ENCODE measurements at regions not wholly inside any gene's neighbourhood (a gene's known extent, or its start where the extent isn't known, plus 50 kb on each side); places are given as distances from the start of the nearest gene placed in this dataset.

DNA sequence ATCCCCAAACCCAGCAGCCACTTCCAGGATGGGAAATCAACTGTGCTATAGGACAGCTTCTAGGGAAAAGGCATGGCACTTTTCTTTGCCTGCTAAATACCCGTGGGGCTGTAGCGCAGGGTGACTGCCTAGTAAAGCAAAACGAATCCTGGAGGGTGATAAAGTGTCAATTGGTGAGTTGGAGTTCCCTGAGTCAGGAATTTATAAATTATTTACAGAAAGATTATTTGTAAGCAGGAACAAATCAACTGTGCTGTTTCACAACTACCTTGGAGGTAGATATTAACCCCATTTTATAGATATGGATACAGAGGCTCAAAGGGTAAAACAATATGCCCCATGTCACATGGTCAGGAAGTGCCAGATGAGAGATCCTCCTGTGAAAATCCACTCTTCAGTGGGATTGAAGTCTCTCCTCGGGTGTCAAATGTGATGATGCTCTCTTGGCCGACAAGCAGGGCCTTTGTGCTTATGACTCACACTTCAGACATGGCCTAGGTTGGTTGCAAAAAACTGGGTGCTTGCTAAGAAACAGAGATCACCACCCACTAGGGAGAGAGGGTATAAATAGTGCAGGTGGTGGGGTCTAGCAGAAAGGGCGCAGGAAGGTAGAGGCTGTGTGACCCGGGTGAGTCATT, 383.2 kb upstream of the ZMIZ1 start:
- POLR2A ChIA-PET: no interaction called here
- ATAC-seq (ENCODE audit: low read depth): no peak
- Mint-ChIP-seq H3K27me3 (peaks cover 3% of the 10 kb centered on the region), H3K4me1 (no peaks in the 10 kb centered on the region), H3K9me3 (no peaks in the 10 kb centered on the region), H3K36me3 (no peaks in the 10 kb centered on the region), H3K4me3 (no peak overlapping the region), H3K27ac (no peak overlapping the region)
- DNase-seq: no peak

DNA sequence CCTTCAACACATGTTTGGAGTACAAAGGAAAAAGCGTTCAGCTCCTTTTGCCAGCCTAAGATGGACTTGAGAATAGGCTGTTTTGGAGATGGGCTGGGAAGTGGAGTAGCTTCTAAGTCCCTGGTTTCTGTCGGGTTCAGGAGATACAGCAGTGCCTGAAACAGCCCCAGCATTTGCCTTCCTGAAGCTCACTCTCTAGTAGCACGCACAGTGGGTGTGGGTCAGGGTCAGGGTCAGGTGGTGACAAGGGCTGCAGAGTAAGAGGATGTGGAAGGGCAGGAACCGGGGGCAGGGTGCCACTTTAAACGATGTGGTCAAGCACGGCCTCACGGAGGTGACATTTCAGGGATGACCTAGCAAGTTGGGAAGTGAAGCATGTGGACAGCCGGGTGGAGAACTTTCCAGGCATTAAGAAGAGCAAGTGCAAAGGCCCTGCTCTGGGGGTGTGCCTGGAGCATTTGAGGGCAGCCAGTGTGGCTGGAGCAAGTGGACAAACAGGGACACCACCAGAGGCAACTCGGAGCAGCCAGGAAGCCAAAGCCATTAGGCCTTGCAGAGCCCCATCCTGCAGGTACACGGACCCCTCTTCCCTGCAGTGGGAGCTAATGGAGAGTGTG, 382.2 kb upstream of the ZMIZ1 start:
- H3K36me3 Mint-ChIP-seq: no peaks in the 10 kb centered on the region
- H3K9me3 Mint-ChIP-seq: no peaks in the 10 kb centered on the region
- no peak for DNase-seq
- POLR2A ChIA-PET: no interaction called here
- H3K4me1 Mint-ChIP-seq: no peaks in the 10 kb centered on the region
- no peak overlapping the region for H3K4me3 Mint-ChIP-seq
- no peak for ATAC-seq (ENCODE audit: low read depth)
- H3K27me3 Mint-ChIP-seq: no peaks in the 10 kb centered on the region
- no peak overlapping the region for H3K27ac Mint-ChIP-seq

DNA sequence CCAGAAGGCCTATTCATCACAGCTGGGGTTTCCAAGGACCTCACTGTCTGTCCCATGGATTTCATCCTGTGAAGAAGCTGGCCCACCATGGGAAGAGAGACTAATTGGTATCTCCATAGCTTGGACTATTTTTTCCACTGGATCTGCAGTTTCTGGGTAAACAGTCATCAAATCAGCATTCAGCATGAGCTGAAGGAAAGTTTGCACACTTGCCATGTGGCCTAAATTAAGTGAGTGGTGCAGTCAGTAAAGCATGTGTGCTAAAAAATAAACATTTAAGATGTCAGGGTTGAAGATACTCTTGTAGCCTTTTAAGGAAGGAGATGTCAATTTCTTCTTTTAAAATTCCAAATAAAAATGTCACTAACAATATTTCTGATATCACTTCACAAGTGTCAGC, 381.1 kb upstream of the ZMIZ1 start:
- Mint-ChIP-seq H3K4me3 (no peak overlapping the region), H3K36me3 (no peaks in the 10 kb centered on the region), H3K27ac (no peak overlapping the region), H3K27me3 (no peaks in the 10 kb centered on the region), H3K9me3 (no peaks in the 10 kb centered on the region), H3K4me1 (no peaks in the 10 kb centered on the region)
- POLR2A ChIA-PET: no interaction called here
- ATAC-seq (ENCODE audit: low read depth) (no peak), DNase-seq (no peak)

DNA sequence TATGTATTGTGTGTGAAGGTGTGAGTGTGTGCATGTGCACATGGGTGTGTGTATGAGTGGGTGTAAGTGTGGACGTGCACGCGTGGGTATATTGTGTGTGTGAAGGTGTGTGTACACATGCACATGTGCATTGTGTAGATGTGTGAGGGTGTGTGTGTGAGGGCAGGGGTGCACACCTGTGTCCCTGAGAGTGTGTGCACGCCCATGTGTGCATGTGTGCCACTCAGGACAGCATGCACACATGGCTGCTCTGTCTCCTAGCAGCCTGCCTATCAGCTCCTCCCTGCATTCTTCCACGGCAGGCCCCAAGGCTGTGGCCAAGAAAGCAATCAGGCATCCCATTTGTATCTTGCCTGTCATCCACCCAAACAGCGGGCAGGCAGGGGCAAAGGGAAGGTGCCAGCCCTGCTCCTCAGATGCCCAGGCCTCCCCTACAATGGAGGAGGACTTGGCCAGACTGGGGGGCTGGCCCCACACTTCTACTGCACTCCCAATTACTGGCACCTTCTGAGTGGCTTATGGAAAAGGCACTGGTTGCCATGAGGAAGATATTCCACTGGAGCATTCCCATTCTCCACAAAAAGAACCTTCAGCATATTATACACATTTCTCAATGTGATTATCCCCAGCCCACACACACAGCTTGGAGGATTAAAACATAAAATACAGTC, 380.4 kb upstream of the ZMIZ1 start:
- Mint-ChIP-seq H3K36me3 (no peaks in the 10 kb centered on the region), H3K4me1 (no peaks in the 10 kb centered on the region), H3K9me3 (no peaks in the 10 kb centered on the region), H3K27me3 (no peaks in the 10 kb centered on the region), H3K27ac (no peak overlapping the region), H3K4me3 (no peak overlapping the region)
- ATAC-seq (ENCODE audit: low read depth) (no peak), DNase-seq (no peak)
- POLR2A ChIA-PET: no interaction called here

GRCh38 chr10:78688901-78689583, 379.7 kb upstream of the ZMIZ1 start:
- Mint-ChIP-seq H3K36me3 (no peaks in the 10 kb centered on the region), H3K4me3 (no peak overlapping the region), H3K4me1 (no peaks in the 10 kb centered on the region), H3K27me3 (peaks cover under 1% of the 10 kb centered on the region), H3K9me3 (no peaks in the 10 kb centered on the region), H3K27ac (no peak overlapping the region)
- ATAC-seq (ENCODE audit: low read depth) (no peak), DNase-seq (no peak)
- POLR2A ChIA-PET: no interaction called here

DNA sequence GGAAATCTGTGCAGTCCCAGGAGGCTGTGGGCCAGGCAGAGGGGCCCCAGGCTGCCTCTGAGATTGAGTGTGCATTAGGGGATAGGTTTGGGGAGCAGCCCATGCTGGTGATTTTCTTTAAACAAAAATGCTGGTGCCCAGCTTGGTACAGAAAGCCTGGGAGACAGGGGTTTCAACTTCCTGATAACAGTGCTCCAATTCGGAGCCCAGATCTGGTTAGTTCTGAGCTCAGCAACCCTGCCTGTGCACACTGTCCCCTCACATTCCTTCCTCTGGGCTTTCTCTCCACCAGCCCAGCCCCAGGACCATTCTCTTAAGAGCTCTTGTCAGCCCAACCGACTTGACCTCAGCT, 379.2 kb upstream of the ZMIZ1 start:
- H3K27ac Mint-ChIP-seq: no peak overlapping the region
- H3K4me1 Mint-ChIP-seq: no peaks in the 10 kb centered on the region
- no peak overlapping the region for H3K4me3 Mint-ChIP-seq
- H3K9me3 Mint-ChIP-seq: no peaks in the 10 kb centered on the region
- DNase-seq (no peak), ATAC-seq (ENCODE audit: low read depth) (no peak)
- peaks cover 3% of the 10 kb centered on the region for H3K27me3 Mint-ChIP-seq
- H3K36me3 Mint-ChIP-seq: no peaks in the 10 kb centered on the region
- POLR2A ChIA-PET: no interaction called here

DNA sequence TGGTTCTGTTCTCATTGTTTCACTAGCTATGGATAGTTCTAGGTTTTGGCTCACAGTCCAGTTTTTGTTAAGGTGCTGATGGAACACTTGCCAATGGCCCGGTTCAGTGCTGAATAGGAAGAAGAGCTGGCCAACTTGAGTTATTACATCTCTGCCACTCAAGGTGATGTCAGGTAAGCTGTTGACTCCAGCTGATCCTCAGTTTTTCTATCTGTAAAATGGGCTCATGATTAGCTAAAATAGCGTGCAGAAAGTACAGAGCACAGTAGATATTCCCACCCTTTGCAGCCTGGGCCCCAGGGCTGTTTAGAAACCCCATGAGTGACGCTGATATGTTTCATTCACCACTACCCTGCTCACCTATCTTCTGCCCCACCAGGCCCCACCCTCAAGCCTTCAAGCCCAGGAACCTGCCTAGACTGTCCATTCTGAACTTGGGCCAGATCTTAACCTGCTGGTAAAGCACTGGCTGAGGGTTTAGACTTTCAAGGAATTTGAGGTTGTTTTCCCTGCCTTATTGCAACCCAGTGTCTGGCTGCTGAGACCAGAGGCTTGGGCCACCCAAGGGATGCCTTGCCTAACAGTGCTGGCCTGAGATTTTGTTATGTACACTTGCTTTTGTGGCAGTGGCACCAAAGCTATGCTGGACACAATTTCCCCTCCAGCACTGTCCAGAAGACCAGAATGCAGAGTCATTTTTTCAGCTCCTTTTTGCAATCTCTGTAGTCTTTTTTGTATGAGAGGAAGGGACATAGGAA, 378.2 kb upstream of the ZMIZ1 start:
- Mint-ChIP-seq H3K27me3 (peaks cover 5% of the 10 kb centered on the region), H3K36me3 (no peaks in the 10 kb centered on the region), H3K9me3 (no peaks in the 10 kb centered on the region), H3K4me1 (no peaks in the 10 kb centered on the region), H3K27ac (no peak overlapping the region), H3K4me3 (no peak overlapping the region)
- no peak for DNase-seq
- POLR2A ChIA-PET: no interaction called here
- no peak for ATAC-seq (ENCODE audit: low read depth)

DNA sequence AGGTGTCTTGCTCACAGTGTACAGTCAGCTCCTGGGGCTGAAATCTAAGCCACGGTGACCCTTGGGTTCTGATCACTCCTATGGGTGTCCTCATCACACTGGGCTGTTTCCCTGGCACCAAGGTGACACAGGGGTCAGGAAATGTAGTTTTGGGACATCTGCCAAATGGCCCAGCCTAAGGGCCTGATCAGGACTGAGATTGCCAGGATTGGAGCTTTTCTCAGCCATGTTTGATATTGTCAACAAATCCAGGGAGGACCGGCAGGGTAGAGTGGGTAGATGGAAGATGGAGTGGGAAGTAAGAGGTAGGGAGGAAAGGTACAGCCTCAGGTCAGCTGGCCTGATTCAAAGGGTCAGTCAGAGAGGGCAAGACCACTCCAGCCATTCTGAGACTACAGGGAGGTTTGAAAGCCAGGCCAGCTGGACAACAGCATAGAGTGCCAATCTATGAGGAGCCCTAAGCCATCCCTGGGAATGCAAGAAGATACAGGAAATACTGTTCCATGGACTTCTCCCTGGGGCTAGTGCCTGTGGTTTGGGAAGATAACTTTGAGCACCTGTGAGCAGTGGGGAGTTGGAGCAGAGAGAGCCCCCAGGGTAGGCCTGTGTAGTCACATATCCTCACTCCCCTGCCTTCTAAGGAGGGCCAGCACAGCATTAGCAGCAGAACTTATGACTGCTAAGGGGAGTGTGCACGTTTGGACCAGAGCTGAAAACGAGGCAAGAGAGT, 377.3 kb upstream of the ZMIZ1 start:
- no peak for ATAC-seq (ENCODE audit: low read depth)
- peaks cover 5% of the 10 kb centered on the region for H3K27me3 Mint-ChIP-seq
- no peaks in the 10 kb centered on the region for H3K36me3 Mint-ChIP-seq
- no peaks in the 10 kb centered on the region for H3K4me1 Mint-ChIP-seq
- H3K9me3 Mint-ChIP-seq: no peaks in the 10 kb centered on the region
- no peak overlapping the region for H3K4me3 Mint-ChIP-seq
- no peak overlapping the region for H3K27ac Mint-ChIP-seq
- no peak for DNase-seq
- POLR2A ChIA-PET: no interaction called here

GRCh38 chr10:78692071-78692470, 376.7 kb upstream of the ZMIZ1 start:
- no peaks in the 10 kb centered on the region for H3K9me3 Mint-ChIP-seq
- no peaks in the 10 kb centered on the region for H3K4me1 Mint-ChIP-seq
- ATAC-seq (ENCODE audit: low read depth) (no peak), DNase-seq (no peak)
- H3K27me3 Mint-ChIP-seq: peaks cover 5% of the 10 kb centered on the region
- no peaks in the 10 kb centered on the region for H3K36me3 Mint-ChIP-seq
- H3K27ac Mint-ChIP-seq: no peak overlapping the region
- POLR2A ChIA-PET: no interaction called here
- no peak overlapping the region for H3K4me3 Mint-ChIP-seq

DNA sequence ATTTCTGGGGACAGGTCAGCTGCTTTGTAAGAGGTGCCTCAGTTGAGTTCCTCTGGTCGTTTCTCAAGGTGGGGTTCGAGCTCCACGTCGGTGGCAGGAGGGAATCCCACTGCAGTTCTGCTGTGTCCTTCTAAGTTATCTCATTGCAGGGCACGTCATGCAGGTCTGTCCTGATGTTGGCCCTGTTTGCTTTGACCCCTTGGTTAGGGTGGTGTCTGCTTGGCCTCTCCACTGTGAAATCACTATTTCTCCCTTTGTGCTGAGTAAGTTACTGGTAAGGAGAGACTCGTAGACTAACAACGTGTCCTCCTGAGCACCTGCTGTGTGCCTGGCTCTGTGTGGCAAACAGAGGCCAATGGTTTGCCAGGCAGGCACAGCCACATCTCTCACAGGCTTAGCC, 372.9 kb upstream of the ZMIZ1 start:
- DNase-seq (no peak), ATAC-seq (ENCODE audit: low read depth) (no peak)
- Mint-ChIP-seq H3K4me1 (peaks cover 4% of the 10 kb centered on the region), H3K4me3 (no peak overlapping the region), H3K36me3 (no peaks in the 10 kb centered on the region), H3K27ac (no peak overlapping the region), H3K27me3 (peaks cover 5% of the 10 kb centered on the region), H3K9me3 (no peaks in the 10 kb centered on the region)
- POLR2A ChIA-PET: no interaction called here

- Mint-ChIP-seq H3K27me3 (peaks cover 5% of the 10 kb centered on the region), H3K27ac (no peak overlapping the region), H3K4me3 (no peak overlapping the region), H3K9me3 (no peaks in the 10 kb centered on the region), H3K4me1 (peaks cover 4% of the 10 kb centered on the region), H3K36me3 (no peaks in the 10 kb centered on the region)
- DNase-seq (no peak), ATAC-seq (ENCODE audit: low read depth) (no peak)
- POLR2A ChIA-PET: no interaction called here
Measured at GRCh38 chr10:78696791-78697395, 371.9 kb upstream of the ZMIZ1 start.

DNA sequence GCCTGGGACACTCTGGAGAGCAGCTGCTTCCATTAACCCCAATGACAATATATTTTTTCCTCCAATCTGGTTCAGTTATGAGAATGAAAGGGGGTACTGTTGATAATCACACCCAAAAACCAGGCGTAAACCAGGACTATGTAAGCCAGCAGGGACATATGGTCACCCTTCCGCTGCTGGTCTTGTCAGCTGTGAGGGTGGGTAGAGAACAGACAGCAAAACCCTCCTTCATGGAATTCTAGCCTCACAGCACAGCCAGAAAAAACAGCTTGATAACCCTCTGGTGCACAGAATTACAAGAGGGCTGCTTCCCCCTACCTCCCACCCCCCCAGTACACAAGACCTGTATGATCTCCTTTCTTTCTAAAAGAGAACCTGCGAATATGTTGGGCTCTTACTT, 368.8 kb upstream of the ZMIZ1 start:
- Mint-ChIP-seq H3K4me1 (peaks cover 4% of the 10 kb centered on the region), H3K9me3 (no peaks in the 10 kb centered on the region), H3K27ac (no peak overlapping the region), H3K4me3 (no peak overlapping the region), H3K36me3 (no peaks in the 10 kb centered on the region), H3K27me3 (peaks cover 18% of the 10 kb centered on the region)
- POLR2A ChIA-PET: no interaction called here
- no peak for ATAC-seq (ENCODE audit: low read depth)
- no peak for DNase-seq

DNA sequence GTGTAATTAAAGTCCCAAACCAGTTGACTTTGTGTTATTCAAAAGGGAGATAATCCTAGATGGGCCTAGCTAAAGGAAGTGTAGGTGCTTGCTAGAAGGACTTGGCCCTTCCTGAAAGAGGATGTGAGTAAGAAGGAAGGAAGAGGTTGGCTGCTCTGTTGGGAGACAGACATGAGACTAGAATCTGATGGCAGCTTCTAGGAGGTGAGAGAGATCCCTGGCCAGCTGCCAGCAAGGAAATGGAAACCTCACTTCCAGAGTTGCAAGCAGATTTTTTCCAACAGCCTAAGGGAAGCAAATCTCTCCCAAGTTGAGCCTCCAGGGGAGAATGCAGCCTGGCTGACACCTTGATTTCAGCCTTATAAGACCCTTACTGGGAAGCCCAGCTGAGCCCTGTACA, 368.4 kb upstream of the ZMIZ1 start:
- H3K4me1 Mint-ChIP-seq: peaks cover 4% of the 10 kb centered on the region
- H3K9me3 Mint-ChIP-seq: no peaks in the 10 kb centered on the region
- no peak overlapping the region for H3K4me3 Mint-ChIP-seq
- peaks cover 16% of the 10 kb centered on the region for H3K27me3 Mint-ChIP-seq
- H3K27ac Mint-ChIP-seq: no peak overlapping the region
- ATAC-seq (ENCODE audit: low read depth) (no peak), DNase-seq (no peak)
- POLR2A ChIA-PET: no interaction called here
- no peaks in the 10 kb centered on the region for H3K36me3 Mint-ChIP-seq
